ENCODE measurements at regions not wholly inside any gene's neighbourhood (a gene's known extent, or its start where the extent isn't known, plus 50 kb on each side); places are given as distances from the start of the nearest gene placed in this dataset.

DNA sequence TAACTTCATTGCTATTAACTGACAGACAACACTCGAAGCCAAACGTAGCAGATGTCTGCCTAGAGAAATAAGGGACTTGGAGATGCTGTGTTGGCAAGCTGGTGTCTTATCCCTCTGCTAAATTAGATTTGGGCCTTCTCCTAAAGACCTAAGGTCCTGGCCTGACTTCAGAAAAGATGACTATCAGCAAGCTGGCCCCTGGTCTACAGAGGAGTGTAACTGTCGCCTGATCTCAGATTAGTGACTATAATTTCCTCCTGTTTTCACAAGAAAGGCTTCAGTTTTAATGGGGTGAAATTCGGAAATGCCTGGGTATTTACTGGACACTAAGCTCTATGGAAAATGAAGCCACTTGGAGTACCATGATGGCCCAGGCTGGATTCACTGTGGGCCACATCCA is 53.1 kb upstream of the SLC7A14 start:
- POLR2A ChIA-PET (ENCODE audit: partially characterized antibody), result no interaction called here

More for the DNA sequence above, 53.1 kb upstream of the SLC7A14 start:
- no peak overlapping the region for H2BK12ac ChIP-seq (ENCODE audit: low read depth, low read length)
- no peak overlapping the region for H3K4me3 ChIP-seq (ENCODE audit: extremely low read depth in 1 of 4, insufficient read depth in 2 of 4, low read depth in 3 of 4, low read length in 4 of 4)
- no peak overlapping the region for H3K56ac ChIP-seq (replicated peaks; ENCODE audit: insufficient read length, low read depth, low read length)
- H4K5ac ChIP-seq (ENCODE audit: insufficient read length, low read depth, low read length), result no peak overlapping the region
- H2BK15ac ChIP-seq (ENCODE audit: low read length), result no peak overlapping the region
- H3K27ac ChIP-seq (ENCODE audit: low read depth, low read length), result no peak overlapping the region
- H2AFZ ChIP-seq (ENCODE audit: low read length), result no peak overlapping the region
- no peak overlapping the region for H2BK20ac ChIP-seq (ENCODE audit: low read length)
- no peaks in the 10 kb centered on the region for H3K4me1 ChIP-seq (replicated peaks in 1 of 4; ENCODE audit: control insufficient read depth in 3 of 4, insufficient read depth in 4 of 4, low read length in 3 of 4)
- H4K20me1 ChIP-seq (replicated peaks in 1 of 2; ENCODE audit: control insufficient read depth in 1 of 2, insufficient read depth in 2 of 2, low read length in 2 of 2), result no peaks in the 10 kb centered on the region
- no peak overlapping the region for H3K18ac ChIP-seq (ENCODE audit: extremely low read depth, low read length)
- H4K91ac ChIP-seq (replicated peaks; ENCODE audit: insufficient read length, low read length), result no peak overlapping the region
- H3K14ac ChIP-seq (ENCODE audit: insufficient read length), result no peak overlapping the region
- H2BK5ac ChIP-seq (ENCODE audit: low read depth, low read length), result no peak overlapping the region
- H2BK120ac ChIP-seq (replicated peaks; ENCODE audit: low read depth, low read length), result no peak overlapping the region
- no peaks in the 10 kb centered on the region for H3K9me3 ChIP-seq (ENCODE audit: insufficient read depth in 2 of 2, low read depth in 1 of 2, low read length in 1 of 2)
- H3K79me1 ChIP-seq (ENCODE audit: low read depth, low read length), result no peaks in the 10 kb centered on the region
- H3K23me2 ChIP-seq (ENCODE audit: low read depth, low read length), result no peaks in the 10 kb centered on the region; the same call in 1 of the 2 replicates
- H3K36me3 ChIP-seq (ENCODE audit: control insufficient read depth in 2 of 4, insufficient read depth in 4 of 4, low read length in 3 of 4), result no peaks in the 10 kb centered on the region; a peak in 1 of 8 replicates
- H3K4me2 ChIP-seq (ENCODE audit: insufficient read depth in 1 of 2, low read depth in 2 of 2, low read length in 2 of 2), result no peak overlapping the region
- no peak overlapping the region for H3K23ac ChIP-seq (ENCODE audit: insufficient read length)
- FAIRE-seq (no peak), DNase-seq (ENCODE audit: low read depth in 1 of 2, low spot score in 2 of 2) (no peak)
- H4K8ac ChIP-seq (ENCODE audit: extremely low read depth, insufficient read depth, low read length), result no peak overlapping the region
- no peak overlapping the region for H2AK5ac ChIP-seq (ENCODE audit: low read depth, low read length)
- H3K27me3 ChIP-seq (replicated peaks in 1 of 4; ENCODE audit: control insufficient read depth in 3 of 4, extremely low read depth in 1 of 4, insufficient read depth in 3 of 4, low read length in 3 of 4), result no peaks in the 10 kb centered on the region
- H3K4ac ChIP-seq (replicated peaks; ENCODE audit: insufficient read length, low read depth, low read length), result no peak overlapping the region
- CTCF ChIA-PET (ENCODE audit: partially characterized antibody), result interaction anchor here (1.2 kb wide), 1 partner anchor 13 kb away, joined by 3 read pairs; no protein-coding TSS in a partner anchor
- 92% methylated on average over 4 of the region's 4 CpGs; no CpG with 5 or more reads in 1 of the 2 experiments for WGBS, 2 experiments (ENCODE audit: extremely low coverage in 1 of 2, insufficient coverage in 1 of 2, insufficient read length in 1 of 2, insufficient replicate concordance in 2 of 2, low coverage in 1 of 2, low lambda C conversion rate in 2 of 2, missing lambda C conversion rate in 1 of 2)
- no peaks in the 10 kb centered on the region for H3K79me2 ChIP-seq (ENCODE audit: control insufficient read depth in 1 of 2, insufficient read depth in 2 of 2, low read length in 2 of 2)
- H3K9ac ChIP-seq (replicated peaks in 1 of 4; ENCODE audit: extremely low read depth in 1 of 4, low read depth in 3 of 4, low read length in 3 of 4), result no peak overlapping the region
- TF ChIP-seq KDM1A (IDR thresholded peaks at IDR 0.05; ENCODE audit: borderline replicate concordance, low read length) (no peak), JUND (IDR thresholded peaks at IDR 0.05; ENCODE audit: low read length) (no peak)
